IPS-NIHi7 (cell line): ENCODE measurements at regions not wholly inside any gene's neighbourhood (a gene's known extent, or its start where the extent isn't known, plus 50 kb on each side); places are given as distances from the start of the nearest gene placed in this dataset.
"Not testable (repeated sequence)": the region's sequence is repeated elsewhere in the genome, so short reads cannot be mapped to it uniquely, and the experiment has no call there.

Source experiments
- DNase-seq: peaks from one replicate; pipeline ENCODE4 v3.0.0; 2012; ENCODE audit warnings: mixed read lengths; ENCODE audit errors: extremely low spot score

- DNase-seq: no peak
Measured at GRCh38 chr15:23750179-23750578, 63.1 kb upstream of the NDN start.

GRCh38 chr15:23750776-23751175 is 63.7 kb upstream of the NDN start:
- DNase-seq: no peak

GRCh38 chr15:23753248-23753647 is 66.1 kb upstream of the NDN start:
- no peak for DNase-seq

- no peak for DNase-seq
Measured at GRCh38 chr15:23758891-23759290, 71.8 kb upstream of the NDN start.

- DNase-seq: peak; percentile 48
Measured at GRCh38 chr15:23760024-23760423, 72.9 kb upstream of the NDN start.

GRCh38 chr15:23761386-23761785 is 74.3 kb upstream of the NDN start:
- DNase-seq: no peak

- no peak for DNase-seq
Measured at GRCh38 chr15:23762026-23762425, 74.9 kb upstream of the NDN start.

GRCh38 chr15:23763021-23763420 is 75.9 kb upstream of the NDN start:
- no peak for DNase-seq

GRCh38 chr15:23764306-23764705 is 77.2 kb upstream of the NDN start:
- DNase-seq: no peak

- no peak for DNase-seq
Measured at GRCh38 chr15:23764716-23765115, 77.6 kb upstream of the NDN start.

- not testable (repeated sequence) for DNase-seq
Measured at GRCh38 chr15:23766779-23767178, 79.7 kb upstream of the NDN start.

- no peak for DNase-seq
Measured at GRCh38 chr15:23773093-23773492, 86.0 kb upstream of the NDN start.

GRCh38 chr15:23787346-23788105 is 100.4 kb upstream of the NDN start:
- DNase-seq: no peak

GRCh38 chr15:23793191-23793680 is 106.1 kb upstream of the NDN start:
- DNase-seq: no peak

GRCh38 chr15:23797747-23798446 is 110.8 kb upstream of the NDN start:
- no peak for DNase-seq

GRCh38 chr15:23801881-23802280 is 114.8 kb upstream of the NDN start:
- DNase-seq: no peak

- DNase-seq: not testable (repeated sequence)
Measured at GRCh38 chr15:23802896-23803435, 115.9 kb upstream of the NDN start.

GRCh38 chr15:23806980-23807379 is 119.9 kb upstream of the NDN start:
- DNase-seq: no peak

- DNase-seq: peak; percentile 65
Measured at GRCh38 chr15:23823508-23823907, 136.4 kb upstream of the NDN start.

GRCh38 chr15:23828786-23829185 is 141.7 kb upstream of the NDN start:
- DNase-seq: no peak

- DNase-seq: no peak
Measured at GRCh38 chr15:23835953-23836352, 148.8 kb upstream of the NDN start.

- no peak for DNase-seq
Measured at GRCh38 chr15:23839893-23840474, 152.9 kb upstream of the NDN start.

- no peak for DNase-seq
Measured at GRCh38 chr15:23846218-23846617, 159.1 kb upstream of the NDN start.
